ENCODE measurements at regions not wholly inside any gene's neighbourhood (a gene's known extent, or its start where the extent isn't known, plus 50 kb on each side); places are given as distances from the start of the nearest gene placed in this dataset.
"Not testable (repeated sequence)": the region's sequence is repeated elsewhere in the genome, so short reads cannot be mapped to it uniquely, and the experiment has no call there.

GRCh38 chr14:21804981-21805380 is 131.4 kb upstream of the OR4E1 start:
- no peak overlapping the region for H3K4me3 ChIP-seq (ENCODE audit: low read depth, low read length)
- DNase-seq (ENCODE audit: low read depth, low spot score), result no peak
- TF ChIP-seq, protein P1, sequence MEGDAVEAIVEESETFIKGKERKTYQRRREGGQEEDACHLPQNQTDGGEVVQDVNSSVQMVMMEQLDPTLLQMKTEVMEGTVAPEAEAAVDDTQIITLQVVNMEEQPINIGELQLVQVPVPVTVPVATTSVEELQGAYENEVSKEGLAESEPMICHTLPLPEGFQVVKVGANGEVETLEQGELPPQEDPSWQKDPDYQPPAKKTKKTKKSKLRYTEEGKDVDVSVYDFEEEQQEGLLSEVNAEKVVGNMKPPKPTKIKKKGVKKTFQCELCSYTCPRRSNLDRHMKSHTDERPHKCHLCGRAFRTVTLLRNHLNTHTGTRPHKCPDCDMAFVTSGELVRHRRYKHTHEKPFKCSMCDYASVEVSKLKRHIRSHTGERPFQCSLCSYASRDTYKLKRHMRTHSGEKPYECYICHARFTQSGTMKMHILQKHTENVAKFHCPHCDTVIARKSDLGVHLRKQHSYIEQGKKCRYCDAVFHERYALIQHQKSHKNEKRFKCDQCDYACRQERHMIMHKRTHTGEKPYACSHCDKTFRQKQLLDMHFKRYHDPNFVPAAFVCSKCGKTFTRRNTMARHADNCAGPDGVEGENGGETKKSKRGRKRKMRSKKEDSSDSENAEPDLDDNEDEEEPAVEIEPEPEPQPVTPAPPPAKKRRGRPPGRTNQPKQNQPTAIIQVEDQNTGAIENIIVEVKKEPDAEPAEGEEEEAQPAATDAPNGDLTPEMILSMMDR (IDR thresholded peaks at IDR 0.05; ENCODE audit: low read depth, low read length), result no peak
- in situ Hi-C loops (cut with HindIII; ENCODE audit: low sequenced_read_pairs), result no loop called here

GRCh38 chr14:21802441-21802840 is 128.8 kb upstream of the OR4E1 start:
- in situ Hi-C loops (cut with HindIII; ENCODE audit: low sequenced_read_pairs), result no loop called here
- TF ChIP-seq, protein P1 (IDR thresholded peaks at IDR 0.05; ENCODE audit: low read depth, low read length), result no peak
- DNase-seq (ENCODE audit: low read depth, low spot score), result no peak
- H3K4me3 ChIP-seq (ENCODE audit: low read depth, low read length), result no peak overlapping the region

- TF ChIP-seq, protein P1 (IDR thresholded peaks at IDR 0.05; ENCODE audit: low read depth, low read length), result no peak
- no peak for DNase-seq (ENCODE audit: low read depth, low spot score)
- in situ Hi-C loops (cut with HindIII; ENCODE audit: low sequenced_read_pairs), result no loop called here
- H3K4me3 ChIP-seq (ENCODE audit: low read depth, low read length), result no peak overlapping the region
Measured at GRCh38 chr14:21796916-21797315, 123.3 kb upstream of the OR4E1 start.

DNA sequence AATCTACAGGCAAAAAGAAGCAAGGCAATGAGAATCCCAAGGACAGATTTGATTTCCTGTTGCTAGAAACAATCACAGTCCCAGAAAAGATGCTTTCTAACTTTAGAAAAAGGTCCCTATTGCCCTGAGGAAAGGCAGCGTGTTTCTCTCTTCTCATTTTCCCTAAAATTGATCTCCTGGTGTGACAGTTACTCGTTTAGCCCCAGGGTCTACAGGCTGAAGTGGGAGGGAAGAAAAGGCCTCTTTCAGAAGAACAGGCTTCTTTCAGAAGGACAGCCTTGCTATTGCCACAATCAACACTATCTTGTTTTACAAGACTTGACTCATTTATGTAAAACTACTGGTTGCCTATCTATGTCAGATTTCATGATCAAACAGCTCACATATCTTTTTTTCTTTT is 121.8 kb upstream of the OR4E1 start:
- no peak overlapping the region for H3K4me3 ChIP-seq (ENCODE audit: low read depth, low read length)
- TF ChIP-seq, protein P1 (IDR thresholded peaks at IDR 0.05; ENCODE audit: low read depth, low read length), result no peak
- in situ Hi-C loops (cut with HindIII; ENCODE audit: low sequenced_read_pairs), result no loop called here
- no peak for DNase-seq (ENCODE audit: low read depth, low spot score)

- in situ Hi-C loops (cut with HindIII; ENCODE audit: low sequenced_read_pairs), result no loop called here
- TF ChIP-seq, protein P1 (IDR thresholded peaks at IDR 0.05; ENCODE audit: low read depth, low read length), result no peak
- no peak overlapping the region for H3K4me3 ChIP-seq (ENCODE audit: low read depth, low read length)
- no peak for DNase-seq (ENCODE audit: low read depth, low spot score)
Measured at GRCh38 chr14:21791749-21792148, 118.1 kb upstream of the OR4E1 start.

DNA sequence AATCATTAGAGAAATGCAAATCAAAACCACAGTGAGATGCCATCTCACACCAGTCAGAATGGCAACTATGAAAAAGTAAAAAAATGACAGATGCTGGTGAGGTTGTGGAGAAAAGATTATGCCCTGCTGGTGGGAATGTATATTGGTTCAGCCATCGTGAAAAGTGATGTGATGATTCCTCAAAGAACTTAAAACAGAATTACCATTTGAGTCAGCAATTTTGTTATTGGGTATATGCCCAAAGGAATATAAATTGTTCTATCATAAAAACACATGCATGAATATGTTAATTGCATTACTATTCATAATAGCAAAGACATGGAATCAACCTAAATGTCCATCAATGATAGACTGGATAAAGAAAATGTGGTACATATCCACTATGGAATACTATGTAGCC is 115.1 kb upstream of the OR4E1 start:
- in situ Hi-C loops (cut with HindIII; ENCODE audit: low sequenced_read_pairs), result not testable (repeated sequence)

GRCh38 chr14:21787242-21787641 is 113.6 kb upstream of the OR4E1 start:
- H3K4me3 ChIP-seq (ENCODE audit: low read depth, low read length); DNase-seq (ENCODE audit: low read depth, low spot score); in situ Hi-C loops (cut with HindIII; ENCODE audit: low sequenced_read_pairs): not testable (repeated sequence)

More for the DNA sequence above, 115.1 kb upstream of the OR4E1 start:
- not testable (repeated sequence) for H3K4me3 ChIP-seq (ENCODE audit: low read depth, low read length); DNase-seq (ENCODE audit: low read depth, low spot score)

GRCh38 chr14:21781543-21781942 is 107.9 kb upstream of the OR4E1 start:
- no peak overlapping the region for H3K4me3 ChIP-seq (ENCODE audit: low read depth, low read length)
- TF ChIP-seq, protein P1 (IDR thresholded peaks at IDR 0.05; ENCODE audit: low read depth, low read length), result no peak
- no peak for DNase-seq (ENCODE audit: low read depth, low spot score)
- in situ Hi-C loops (cut with HindIII; ENCODE audit: low sequenced_read_pairs), result no loop called here

All from astrocyte of the spinal cord (primary cell).